HUES6 (cell line): ENCODE measurements at regions not wholly inside any gene's neighbourhood (a gene's known extent, or its start where the extent isn't known, plus 50 kb on each side); places are given as distances from the start of the nearest gene placed in this dataset.
"Not testable (repeated sequence)": the region's sequence is repeated elsewhere in the genome, so short reads cannot be mapped to it uniquely, and the experiment has no call there.

Experiments
- H3K27ac ChIP-seq: 2 replicates; pipeline ENCODE4 v1.7.0; 2013; ENCODE audit warnings: low read depth, mild to moderate bottlenecking, low read length, inconsistent platforms
- H3K27me3 ChIP-seq: 2 replicates; pipeline ENCODE4 v1.6.1; 2013; ENCODE audit warnings: low read length; ENCODE audit not compliant: control insufficient read depth, insufficient read depth
- H3K36me3 ChIP-seq: 2 replicates; pipeline ENCODE4 v1.6.1; 2013; ENCODE audit warnings: low read length; ENCODE audit not compliant: control insufficient read depth, insufficient read depth
- H3K4me1 ChIP-seq: 2 replicates; pipeline ENCODE4 v1.6.1; 2013; ENCODE audit warnings: low read length; ENCODE audit not compliant: control insufficient read depth, insufficient read depth
- H3K4me3 ChIP-seq: 2 replicates; pipeline ENCODE4 v1.5.1; 2013; ENCODE audit warnings: low read depth, low read length
- H3K9ac ChIP-seq: one replicate; pipeline ENCODE4 v1.6.1; 2013; ENCODE audit warnings: mild to moderate bottlenecking, low read length
- H3K9me3 ChIP-seq: 2 replicates; pipeline ENCODE4 v1.6.1; 2013; ENCODE audit warnings: low read depth, low read length; ENCODE audit not compliant: control insufficient read depth, insufficient read depth

- H3K27me3 ChIP-seq = no peaks in the 10 kb centered on the region
These were observed 552.3 kb downstream of the NTRK3 start for GRCh38 chr15:87704276-87704675.

DNA sequence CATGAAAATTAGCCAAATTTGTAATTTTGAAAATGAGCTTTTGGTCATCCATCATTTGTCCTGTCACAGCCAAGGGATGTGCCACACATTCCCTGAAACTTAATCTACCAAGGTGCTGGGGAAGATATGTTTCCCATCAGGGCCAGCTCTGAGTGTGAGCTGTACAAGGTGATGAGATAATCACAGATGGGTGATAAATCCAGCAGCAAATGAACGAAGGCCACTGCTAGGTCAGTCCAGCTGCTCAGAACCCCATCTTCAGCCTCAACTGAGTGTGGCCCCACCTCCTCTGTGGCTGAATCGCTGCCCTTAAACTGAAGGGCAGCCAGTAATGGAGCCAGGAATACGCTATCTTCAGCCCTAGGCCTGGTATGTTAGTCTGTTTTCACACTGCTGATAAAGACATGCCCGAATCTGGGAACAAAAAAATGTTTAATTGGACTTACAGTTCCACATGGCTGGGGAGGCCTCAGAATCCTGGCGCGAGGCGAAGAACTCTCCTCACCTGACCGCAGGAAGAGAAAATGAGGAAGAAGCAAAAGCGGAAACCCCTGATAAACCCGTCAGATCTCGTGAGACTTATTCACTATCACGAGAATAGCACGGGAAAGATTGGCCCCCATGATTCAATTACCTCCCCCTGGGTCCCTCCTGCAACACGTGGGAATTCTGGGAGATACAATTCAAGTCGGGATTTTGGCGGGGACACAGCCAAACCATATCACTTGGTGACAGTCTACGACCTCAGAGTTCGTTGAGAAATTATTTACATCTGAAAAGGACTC, 553.0 kb downstream of the NTRK3 start:
- Histone ChIP-seq H3K9ac (no peak overlapping the region), H3K27me3 (no peaks in the 10 kb centered on the region), H3K27ac (no peak overlapping the region), H3K4me3 (no peak overlapping the region), H3K9me3 (no peaks in the 10 kb centered on the region), H3K4me1 (0 out of 2 replicates have a peak, but pooled peaks cover 5% of the 10 kb centered on the region), H3K36me3 (no peaks in the 10 kb centered on the region)

More at GRCh38 chr15:87704276-87704675, 552.3 kb downstream of the NTRK3 start:
- H3K4me3 ChIP-seq = no peak overlapping the region
- no peak overlapping the region for H3K27ac ChIP-seq
- H3K36me3 ChIP-seq = no peaks in the 10 kb centered on the region
- H3K9ac ChIP-seq = no peak overlapping the region
- H3K4me1 ChIP-seq = 0 out of 2 replicates have a peak, but pooled peaks cover 5% of the 10 kb centered on the region
- no peaks in the 10 kb centered on the region for H3K9me3 ChIP-seq

GRCh38 chr15:87702270-87702669, 554.3 kb downstream of the NTRK3 start:
- Histone ChIP-seq H3K27ac (no peak overlapping the region), H3K4me3 (no peak overlapping the region), H3K36me3 (no peaks in the 10 kb centered on the region), H3K9ac (no peak overlapping the region), H3K4me1 (0 out of 2 replicates have a peak, but pooled peaks cover 5% of the 10 kb centered on the region), H3K27me3 (no peaks in the 10 kb centered on the region), H3K9me3 (no peaks in the 10 kb centered on the region)

DNA sequence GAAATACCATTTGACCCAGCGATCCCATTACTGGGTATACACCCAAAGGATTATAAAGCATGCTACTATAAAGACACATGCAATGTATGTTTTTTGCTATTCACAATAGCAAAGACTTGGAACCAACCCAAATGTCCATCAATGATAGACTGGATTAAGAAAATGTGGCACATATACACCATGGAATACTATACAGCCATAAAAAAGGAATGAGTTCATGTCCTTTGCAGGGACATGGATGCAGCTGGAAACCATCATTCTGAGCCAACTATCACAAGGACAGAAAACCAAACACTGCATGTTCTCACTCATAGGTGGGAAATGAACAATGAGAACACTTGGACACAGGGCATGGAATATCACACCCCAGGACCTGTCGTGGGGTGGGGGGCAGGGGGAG, 558.1 kb downstream of the NTRK3 start:
- not testable (repeated sequence) for H3K27me3 ChIP-seq, H3K9ac ChIP-seq, H3K4me3 ChIP-seq, H3K27ac ChIP-seq, H3K36me3 ChIP-seq, H3K4me1 ChIP-seq, H3K9me3 ChIP-seq

GRCh38 chr15:87689716-87690115, 566.8 kb downstream of the NTRK3 start:
- Histone ChIP-seq H3K36me3 (no peaks in the 10 kb centered on the region), H3K4me3 (no peak overlapping the region), H3K9me3 (no peaks in the 10 kb centered on the region), H3K27me3 (no peaks in the 10 kb centered on the region), H3K27ac (no peak overlapping the region), H3K4me1 (no peaks in the 10 kb centered on the region), H3K9ac (no peak overlapping the region)

- no peak overlapping the region for H3K27ac ChIP-seq
These were observed 569.0 kb downstream of the NTRK3 start for GRCh38 chr15:87687523-87687870.

GRCh38 chr15:87686841-87687522, 569.6 kb downstream of the NTRK3 start:
- no peak overlapping the region for H3K9ac ChIP-seq
- no peaks in the 10 kb centered on the region for H3K27me3 ChIP-seq
- H3K27ac ChIP-seq = no peak overlapping the region
- H3K4me3 ChIP-seq = no peak overlapping the region
- no peaks in the 10 kb centered on the region for H3K9me3 ChIP-seq
- H3K36me3 ChIP-seq = no peaks in the 10 kb centered on the region
- no peaks in the 10 kb centered on the region for H3K4me1 ChIP-seq

More at GRCh38 chr15:87687523-87687870, 569.0 kb downstream of the NTRK3 start:
- Histone ChIP-seq H3K9ac (no peak overlapping the region), H3K4me3 (no peak overlapping the region), H3K27me3 (no peaks in the 10 kb centered on the region), H3K36me3 (no peaks in the 10 kb centered on the region), H3K4me1 (no peaks in the 10 kb centered on the region), H3K9me3 (no peaks in the 10 kb centered on the region)

- Histone ChIP-seq H3K9ac (no peak overlapping the region), H3K27ac (no peak overlapping the region), H3K4me3 (no peak overlapping the region), H3K36me3 (no peaks in the 10 kb centered on the region), H3K27me3 (no peaks in the 10 kb centered on the region), H3K9me3 (no peaks in the 10 kb centered on the region), H3K4me1 (no peaks in the 10 kb centered on the region)
These were observed 570.2 kb downstream of the NTRK3 start for GRCh38 chr15:87686339-87686738.

GRCh38 chr15:87682527-87682926, 574.0 kb downstream of the NTRK3 start:
- Histone ChIP-seq H3K9me3 (no peaks in the 10 kb centered on the region), H3K27ac (no peak overlapping the region), H3K27me3 (no peaks in the 10 kb centered on the region), H3K36me3 (no peaks in the 10 kb centered on the region), H3K4me3 (no peak overlapping the region), H3K9ac (no peak overlapping the region), H3K4me1 (no peaks in the 10 kb centered on the region)

DNA sequence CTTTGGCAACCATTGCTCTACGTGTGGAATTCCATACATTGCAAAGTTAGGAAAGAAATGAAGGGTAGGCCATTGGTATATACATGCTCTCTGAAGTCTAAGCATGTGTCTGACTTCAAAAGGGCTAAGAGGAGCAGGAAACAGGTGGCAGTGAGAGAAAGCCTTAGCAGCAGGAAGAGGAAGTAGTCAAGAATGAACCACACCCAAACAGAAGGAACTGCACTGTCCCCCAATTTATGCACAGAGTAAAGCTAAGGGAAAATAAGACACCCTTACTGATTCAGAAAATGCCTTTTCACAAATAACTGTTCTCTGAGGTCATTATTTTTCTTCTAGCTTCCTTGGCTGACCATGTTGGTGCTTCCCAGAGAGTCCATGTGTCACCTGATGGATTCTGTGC, 575.4 kb downstream of the NTRK3 start:
- Histone ChIP-seq H3K4me3 (no peak overlapping the region), H3K36me3 (no peaks in the 10 kb centered on the region), H3K9ac (no peak overlapping the region), H3K9me3 (no peaks in the 10 kb centered on the region), H3K4me1 (no peaks in the 10 kb centered on the region), H3K27me3 (no peaks in the 10 kb centered on the region), H3K27ac (no peak overlapping the region)

- no peak overlapping the region for H3K9ac ChIP-seq
- no peaks in the 10 kb centered on the region for H3K4me1 ChIP-seq
- H3K27ac ChIP-seq = no peak overlapping the region
- no peaks in the 10 kb centered on the region for H3K27me3 ChIP-seq
- no peak overlapping the region for H3K4me3 ChIP-seq
- H3K9me3 ChIP-seq = no peaks in the 10 kb centered on the region
- no peaks in the 10 kb centered on the region for H3K36me3 ChIP-seq
These were observed 576.3 kb downstream of the NTRK3 start for GRCh38 chr15:87680208-87680607.
